ENCODE measurements at regions not wholly inside any gene's neighbourhood (a gene's known extent, or its start where the extent isn't known, plus 50 kb on each side); places are given as distances from the start of the nearest gene placed in this dataset.

- dilution Hi-C loops (cut with HindIII; ENCODE audit: low sequenced_read_pairs, unreplicated experiment): no loop called here
- no CpG with 5 or more reads among the region's 2 CpGs for WGBS, 2 experiments (ENCODE audit: extremely low coverage in 2 of 2, insufficient read length in 1 of 2)
Observed at GRCh38 chrX:124256216-124256615, 76.2 kb upstream of the TEX13D start.

More at GRCh38 chrX:124256216-124256615, 76.2 kb upstream of the TEX13D start:
- Histone ChIP-seq H2BK20ac (ENCODE audit: low read depth, low read length) (no peak overlapping the region), H2AFZ (replicated peaks; ENCODE audit: low read length, poor library complexity) (no peak overlapping the region), H3K14ac (replicated peaks; ENCODE audit: low read depth, low read length) (no peak overlapping the region), H3K23ac (ENCODE audit: low read depth, low read length) (no peak overlapping the region), H3K18ac (ENCODE audit: low read depth, low read length) (no peak overlapping the region), H4K5ac (ENCODE audit: low read depth, low read length) (no peak overlapping the region), H4K20me1 (ENCODE audit: insufficient read depth, low read length) (no peaks in the 10 kb centered on the region), H3K4ac (ENCODE audit: low read depth, low read length) (no peak overlapping the region), H2BK15ac (ENCODE audit: low read depth, low read length) (no peak overlapping the region), H2BK120ac (ENCODE audit: low read depth, low read length) (no peak overlapping the region), H3K9ac (ENCODE audit: low read depth, low read length) (no peak overlapping the region), H3K27me3 (ENCODE audit: control insufficient read depth, insufficient read depth, low read length) (no peaks in the 10 kb centered on the region), H3K9me3 (ENCODE audit: control insufficient read depth, insufficient read depth, low read length) (no peaks in the 10 kb centered on the region), H2AK9ac (replicated peaks; ENCODE audit: low read depth, low read length, poor library complexity) (no peak overlapping the region), H3K27ac (ENCODE audit: insufficient read depth, low read length) (no peak overlapping the region), H3K9me1 (ENCODE audit: insufficient read depth, low read length) (no peaks in the 10 kb centered on the region), H4K8ac (ENCODE audit: low read depth in 2 of 2, low read length in 2 of 2) (no peak overlapping the region), H3K36me3 (ENCODE audit: control insufficient read depth, insufficient read depth, low read length) (no peaks in the 10 kb centered on the region), H3K4me2 (ENCODE audit: low read depth, low read length) (no peak overlapping the region), H4K91ac (ENCODE audit: insufficient read depth, low read depth, low read length) (no peak overlapping the region), H3K56ac (ENCODE audit: extremely low read depth, insufficient read depth, low read length) (no peak overlapping the region), H3K4me1 (ENCODE audit: control insufficient read depth, insufficient read depth, low read length) (no peaks in the 10 kb centered on the region), H2BK5ac (ENCODE audit: low read depth, low read length, poor library complexity, severe bottlenecking) (no peak overlapping the region), H2AK5ac (ENCODE audit: low read depth, low read length) (no peak overlapping the region), H3K4me3 (ENCODE audit: insufficient read depth, low read depth, low read length) (no peak overlapping the region), H3K79me1 (ENCODE audit: low read depth in 1 of 2, low read length in 2 of 2) (no peaks in the 10 kb centered on the region)
- in situ Hi-C loops (cut with MboI; ENCODE audit: low sequenced_read_pairs): no loop called here
- intact Hi-C loops (cut with micrococcal nuclease): no loop called here
- TF ChIP-seq BHLHE40 (IDR thresholded peaks at IDR 0.05; ENCODE audit: low read depth, low read length): no peak
- TF ChIP-seq CTCF (conservative IDR thresholded peaks at IDR 0.05; ENCODE audit: low read depth, low read length): no peak
- no peak for TF ChIP-seq CHD1 (IDR thresholded peaks at IDR 0.05; ENCODE audit: low read depth, low read length)
- no peak for TF ChIP-seq RAD21 (IDR thresholded peaks at IDR 0.05; ENCODE audit: low read length)
- TF ChIP-seq RCOR1 (IDR thresholded peaks at IDR 0.05; ENCODE audit: insufficient replicate concordance, low read length): no peak
- TF ChIP-seq CEBPB (IDR thresholded peaks at IDR 0.05; ENCODE audit: low read depth, low read length): no peak
- no peak for TF ChIP-seq NFE2L2 (IDR thresholded peaks at IDR 0.05; ENCODE audit: low read depth, low read length)
- no peak for TF ChIP-seq POLR2A (IDR thresholded peaks at IDR 0.05; ENCODE audit: low read depth, low read length)
- TF ChIP-seq SMC3 (IDR thresholded peaks at IDR 0.05; ENCODE audit: low read depth, low read length): no peak
- no peak for TF ChIP-seq RFX5 (IDR thresholded peaks at IDR 0.05; ENCODE audit: low read depth, low read length)
- TF ChIP-seq, protein P1, sequence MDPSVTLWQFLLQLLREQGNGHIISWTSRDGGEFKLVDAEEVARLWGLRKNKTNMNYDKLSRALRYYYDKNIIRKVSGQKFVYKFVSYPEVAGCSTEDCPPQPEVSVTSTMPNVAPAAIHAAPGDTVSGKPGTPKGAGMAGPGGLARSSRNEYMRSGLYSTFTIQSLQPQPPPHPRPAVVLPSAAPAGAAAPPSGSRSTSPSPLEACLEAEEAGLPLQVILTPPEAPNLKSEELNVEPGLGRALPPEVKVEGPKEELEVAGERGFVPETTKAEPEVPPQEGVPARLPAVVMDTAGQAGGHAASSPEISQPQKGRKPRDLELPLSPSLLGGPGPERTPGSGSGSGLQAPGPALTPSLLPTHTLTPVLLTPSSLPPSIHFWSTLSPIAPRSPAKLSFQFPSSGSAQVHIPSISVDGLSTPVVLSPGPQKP (IDR thresholded peaks at IDR 0.05; ENCODE audit: borderline replicate concordance, low read depth, low read length): no peak
- no peak for TF ChIP-seq USF2 (IDR thresholded peaks at IDR 0.05; ENCODE audit: low read depth, low read length)
- no peak for TF ChIP-seq FOS (IDR thresholded peaks at IDR 0.05; ENCODE audit: low read depth, low read length)
- no peak for TF ChIP-seq MAZ (IDR thresholded peaks at IDR 0.05; ENCODE audit: borderline replicate concordance, low read depth, low read length)
- no peak for TF ChIP-seq MXI1 (IDR thresholded peaks at IDR 0.05; ENCODE audit: borderline replicate concordance, low read depth, low read length)
- TF ChIP-seq MAFK (IDR thresholded peaks at IDR 0.05; ENCODE audit: low read depth, low read length): no peak
- peak; percentile 19 for DNase-seq
- ChIA-PET POLR2A (ENCODE audit: unreplicated experiment) (no interaction called here), CTCF (no interaction called here)
- BruUV-seq (replicated peaks): no TSS peak
- ATAC-seq (ENCODE audit: low read depth): no peak

All from IMR-90 (cell line).